ENCODE measurements at regions not wholly inside any gene's neighbourhood (a gene's known extent, or its start where the extent isn't known, plus 50 kb on each side); places are given as distances from the start of the nearest gene placed in this dataset.

DNA sequence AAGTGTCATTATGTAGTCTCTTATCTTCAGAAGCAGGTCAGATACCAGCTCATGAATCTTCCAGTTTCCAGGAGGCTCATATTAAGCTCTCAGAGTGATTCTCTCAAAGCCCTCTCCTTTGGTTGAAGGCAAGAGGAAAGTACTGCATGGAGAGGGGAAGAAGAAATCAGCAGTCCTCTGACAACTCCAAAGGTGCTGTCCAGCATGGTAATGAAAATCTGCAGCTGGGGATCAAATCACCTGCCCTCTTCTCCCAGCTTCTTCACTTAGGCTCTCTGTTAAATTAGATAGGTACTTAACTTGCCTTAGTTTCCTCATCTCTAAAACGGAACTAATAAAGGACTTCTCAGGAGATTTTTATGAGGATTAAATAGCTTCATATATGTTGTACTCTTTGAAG, 738.8 kb upstream of the GOLIM4 start (continued):
- TF ChIP-seq, protein P1, sequence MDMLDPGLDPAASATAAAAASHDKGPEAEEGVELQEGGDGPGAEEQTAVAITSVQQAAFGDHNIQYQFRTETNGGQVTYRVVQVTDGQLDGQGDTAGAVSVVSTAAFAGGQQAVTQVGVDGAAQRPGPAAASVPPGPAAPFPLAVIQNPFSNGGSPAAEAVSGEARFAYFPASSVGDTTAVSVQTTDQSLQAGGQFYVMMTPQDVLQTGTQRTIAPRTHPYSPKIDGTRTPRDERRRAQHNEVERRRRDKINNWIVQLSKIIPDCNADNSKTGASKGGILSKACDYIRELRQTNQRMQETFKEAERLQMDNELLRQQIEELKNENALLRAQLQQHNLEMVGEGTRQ (IDR thresholded peaks at IDR 0.05; ENCODE audit: borderline replicate concordance, low read depth, low read length): no peak
- TF ChIP-seq TAF1 (IDR thresholded peaks at IDR 0.05; ENCODE audit: borderline replicate concordance, low read depth, low read length): no peak
- TF ChIP-seq JUND (IDR thresholded peaks at IDR 0.05): no peak
- no peak for TF ChIP-seq EP300 (IDR thresholded peaks at IDR 0.05; ENCODE audit: borderline replicate concordance in 1 of 2, low read depth in 1 of 2, low read length in 1 of 2)
- no peak for TF ChIP-seq CHD2 (IDR thresholded peaks at IDR 0.05; ENCODE audit: low read length, partially characterized antibody)
- TF ChIP-seq, protein P2, sequence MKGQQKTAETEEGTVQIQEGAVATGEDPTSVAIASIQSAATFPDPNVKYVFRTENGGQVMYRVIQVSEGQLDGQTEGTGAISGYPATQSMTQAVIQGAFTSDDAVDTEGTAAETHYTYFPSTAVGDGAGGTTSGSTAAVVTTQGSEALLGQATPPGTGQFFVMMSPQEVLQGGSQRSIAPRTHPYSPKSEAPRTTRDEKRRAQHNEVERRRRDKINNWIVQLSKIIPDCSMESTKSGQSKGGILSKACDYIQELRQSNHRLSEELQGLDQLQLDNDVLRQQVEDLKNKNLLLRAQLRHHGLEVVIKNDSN (IDR thresholded peaks at IDR 0.05; ENCODE audit: borderline replicate concordance, low read depth): no peak
- TF ChIP-seq MEF2A (IDR thresholded peaks at IDR 0.05; ENCODE audit: borderline replicate concordance, low read depth): no peak
- TF ChIP-seq TCF12 (IDR thresholded peaks at IDR 0.05): no peak
- TF ChIP-seq, protein P3, sequence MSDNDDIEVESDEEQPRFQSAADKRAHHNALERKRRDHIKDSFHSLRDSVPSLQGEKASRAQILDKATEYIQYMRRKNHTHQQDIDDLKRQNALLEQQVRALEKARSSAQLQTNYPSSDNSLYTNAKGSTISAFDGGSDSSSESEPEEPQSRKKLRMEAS (IDR thresholded peaks at IDR 0.05; ENCODE audit: low read depth): no peak

DNA sequence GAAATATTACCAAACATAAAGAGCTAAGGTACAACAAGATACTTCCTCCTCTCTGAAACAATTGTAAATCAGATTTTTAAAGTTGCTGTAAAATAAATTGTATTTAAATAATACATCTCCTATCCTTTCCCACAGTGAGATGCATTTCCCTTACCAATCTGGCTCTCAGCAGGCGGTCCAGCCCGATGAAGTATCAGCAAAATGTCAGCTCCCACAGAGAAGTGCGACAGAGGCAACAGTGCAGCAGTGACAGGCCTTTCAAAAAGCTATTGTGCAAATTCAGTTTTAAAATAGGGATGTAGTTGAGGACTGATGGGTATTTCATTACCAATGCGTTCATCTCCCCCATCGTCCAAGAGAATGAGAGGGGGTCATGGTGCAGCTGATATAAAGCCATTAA, 733.2 kb upstream of the GOLIM4 start:
- no peaks in the 10 kb centered on the region for H3F3A ChIP-seq (replicated peaks; ENCODE audit: insufficient read depth)
- H3K9me3 ChIP-seq: no peaks in the 10 kb centered on the region
- H3K4me2 ChIP-seq: no peak overlapping the region
- DNase-seq: no peak
- ChIA-PET CTCF (interaction anchor here (0.8 to 4.8 kb wide), 4 partner anchors 13 to 207 kb away, joined by 3 to 23 read pairs (median 4); no protein-coding TSS in a partner anchor), POLR2A (no interaction called here)
- H3K36me3 ChIP-seq (replicated peaks in 1 of 2; ENCODE audit: control insufficient read depth in 1 of 2, insufficient read depth in 2 of 2, low read length in 1 of 2): no peaks in the 10 kb centered on the region
- no peaks in the 10 kb centered on the region for H3K27me3 ChIP-seq (ENCODE audit: insufficient read depth)
- no peaks in the 10 kb centered on the region for H3K79me2 ChIP-seq (ENCODE audit: insufficient read depth)
- WGBS (ENCODE audit: low lambda C conversion rate): 56% methylated on average over 5 of the region's 5 CpGs
- H2AFZ ChIP-seq (ENCODE audit: low read depth): no peak overlapping the region
- no peak overlapping the region for H3K4me3 ChIP-seq (ENCODE audit: low read depth in 2 of 2, low read length in 1 of 2)
- no peak overlapping the region for H3K27ac ChIP-seq (ENCODE audit: low read depth in 2 of 2, low read length in 1 of 2)
- no peak overlapping the region for H3K9ac ChIP-seq
- no peak for TF ChIP-seq MXI1 (IDR thresholded peaks at IDR 0.05; ENCODE audit: low read depth, low read length)
- no peak for TF ChIP-seq RAD21 (IDR thresholded peaks at IDR 0.05; ENCODE audit: low read length)
- no peak for TF ChIP-seq YY1 (IDR thresholded peaks at IDR 0.05; ENCODE audit: low read depth)
- no peak for TF ChIP-seq TEAD4 (IDR thresholded peaks at IDR 0.05; ENCODE audit: borderline replicate concordance, insufficient read depth)
- no peaks in the 10 kb centered on the region for H3K4me1 ChIP-seq (ENCODE audit: control insufficient read depth in 1 of 2, insufficient read depth in 2 of 2, low read depth in 1 of 2, low read length in 1 of 2)
- no peaks in the 10 kb centered on the region for H3K9me2 ChIP-seq
- no peaks in the 10 kb centered on the region for H4K20me1 ChIP-seq (ENCODE audit: insufficient read depth)

DNA sequence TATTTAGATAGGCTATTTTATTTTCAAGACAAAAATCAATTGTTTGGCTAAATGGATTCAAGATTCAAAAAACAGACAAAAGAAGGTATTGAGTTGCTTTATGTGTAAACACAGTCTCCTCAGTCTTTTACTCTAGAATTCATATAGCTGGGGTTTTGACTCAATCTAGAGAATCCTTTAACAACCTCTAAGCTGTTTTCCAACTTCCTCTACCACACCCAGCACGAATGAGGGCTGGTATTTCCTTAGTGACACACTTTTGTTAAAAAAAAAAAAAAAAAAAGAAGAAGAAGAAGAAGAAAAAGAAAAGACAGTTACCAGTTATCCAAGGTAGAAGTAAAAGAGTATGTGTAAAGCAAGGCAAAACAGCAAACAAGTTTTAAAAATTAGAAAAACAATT, 732.8 kb upstream of the GOLIM4 start:
- H3K27me3 ChIP-seq (ENCODE audit: insufficient read depth): no peaks in the 10 kb centered on the region
- H3K4me2 ChIP-seq: no peak overlapping the region
- H3K4me3 ChIP-seq (ENCODE audit: low read depth in 2 of 2, low read length in 1 of 2): no peak overlapping the region
- ChIA-PET CTCF (interaction anchor here (0.8 to 4.8 kb wide), 3 partner anchors 13 to 207 kb away, joined by 3 to 23 read pairs (median 5); no protein-coding TSS in a partner anchor), POLR2A (no interaction called here)
- WGBS (ENCODE audit: low lambda C conversion rate): 9% methylated on average over 1 of the region's 1 CpG
- DNase-seq: no peak
- no peaks in the 10 kb centered on the region for H4K20me1 ChIP-seq (ENCODE audit: insufficient read depth)
- H3K27ac ChIP-seq (ENCODE audit: low read depth in 2 of 2, low read length in 1 of 2): no peak overlapping the region
- no peaks in the 10 kb centered on the region for H3K36me3 ChIP-seq (replicated peaks in 1 of 2; ENCODE audit: control insufficient read depth in 1 of 2, insufficient read depth in 2 of 2, low read length in 1 of 2)
- no peak overlapping the region for H3K9ac ChIP-seq
- H3K79me2 ChIP-seq (ENCODE audit: insufficient read depth): no peaks in the 10 kb centered on the region
- H3K4me1 ChIP-seq (ENCODE audit: control insufficient read depth in 1 of 2, insufficient read depth in 2 of 2, low read depth in 1 of 2, low read length in 1 of 2): no peaks in the 10 kb centered on the region; a peak in 1 of 4 replicates
- H3F3A ChIP-seq (replicated peaks; ENCODE audit: insufficient read depth): no peaks in the 10 kb centered on the region
- H3K9me3 ChIP-seq: no peaks in the 10 kb centered on the region
- H2AFZ ChIP-seq (ENCODE audit: low read depth): no peak overlapping the region
- H3K9me2 ChIP-seq: no peaks in the 10 kb centered on the region
- TF ChIP-seq, protein P4, sequence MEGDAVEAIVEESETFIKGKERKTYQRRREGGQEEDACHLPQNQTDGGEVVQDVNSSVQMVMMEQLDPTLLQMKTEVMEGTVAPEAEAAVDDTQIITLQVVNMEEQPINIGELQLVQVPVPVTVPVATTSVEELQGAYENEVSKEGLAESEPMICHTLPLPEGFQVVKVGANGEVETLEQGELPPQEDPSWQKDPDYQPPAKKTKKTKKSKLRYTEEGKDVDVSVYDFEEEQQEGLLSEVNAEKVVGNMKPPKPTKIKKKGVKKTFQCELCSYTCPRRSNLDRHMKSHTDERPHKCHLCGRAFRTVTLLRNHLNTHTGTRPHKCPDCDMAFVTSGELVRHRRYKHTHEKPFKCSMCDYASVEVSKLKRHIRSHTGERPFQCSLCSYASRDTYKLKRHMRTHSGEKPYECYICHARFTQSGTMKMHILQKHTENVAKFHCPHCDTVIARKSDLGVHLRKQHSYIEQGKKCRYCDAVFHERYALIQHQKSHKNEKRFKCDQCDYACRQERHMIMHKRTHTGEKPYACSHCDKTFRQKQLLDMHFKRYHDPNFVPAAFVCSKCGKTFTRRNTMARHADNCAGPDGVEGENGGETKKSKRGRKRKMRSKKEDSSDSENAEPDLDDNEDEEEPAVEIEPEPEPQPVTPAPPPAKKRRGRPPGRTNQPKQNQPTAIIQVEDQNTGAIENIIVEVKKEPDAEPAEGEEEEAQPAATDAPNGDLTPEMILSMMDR (IDR thresholded peaks at IDR 0.05): no peak
- TF ChIP-seq POLR2AphosphoS5 (IDR thresholded peaks at IDR 0.05; ENCODE audit: low read depth, low read length) (no peak), GABPA (IDR thresholded peaks at IDR 0.05; ENCODE audit: low read depth) (no peak), YY1 (IDR thresholded peaks at IDR 0.05; ENCODE audit: low read depth) (no peak), TAF1 (IDR thresholded peaks at IDR 0.05; ENCODE audit: borderline replicate concordance, low read depth, low read length) (no peak), RFX5 (IDR thresholded peaks at IDR 0.05; ENCODE audit: low read length) (no peak), FOXM1 (IDR thresholded peaks at IDR 0.05; ENCODE audit: low read depth) (no peak), NRF1 (IDR thresholded peaks at IDR 0.05; ENCODE audit: low read depth, low read length) (no peak), GATA2 (CRISPR knock-in tag; IDR thresholded peaks at IDR 0.05) (no peak)
- TF ChIP-seq, protein P5, sequence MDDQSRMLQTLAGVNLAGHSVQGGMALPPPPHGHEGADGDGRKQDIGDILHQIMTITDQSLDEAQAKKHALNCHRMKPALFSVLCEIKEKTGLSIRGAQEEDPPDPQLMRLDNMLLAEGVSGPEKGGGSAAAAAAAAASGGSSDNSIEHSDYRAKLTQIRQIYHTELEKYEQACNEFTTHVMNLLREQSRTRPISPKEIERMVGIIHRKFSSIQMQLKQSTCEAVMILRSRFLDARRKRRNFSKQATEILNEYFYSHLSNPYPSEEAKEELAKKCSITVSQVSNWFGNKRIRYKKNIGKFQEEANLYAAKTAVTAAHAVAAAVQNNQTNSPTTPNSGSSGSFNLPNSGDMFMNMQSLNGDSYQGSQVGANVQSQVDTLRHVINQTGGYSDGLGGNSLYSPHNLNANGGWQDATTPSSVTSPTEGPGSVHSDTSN (IDR thresholded peaks at IDR 0.05): no peak
- TF ChIP-seq, protein P6, sequence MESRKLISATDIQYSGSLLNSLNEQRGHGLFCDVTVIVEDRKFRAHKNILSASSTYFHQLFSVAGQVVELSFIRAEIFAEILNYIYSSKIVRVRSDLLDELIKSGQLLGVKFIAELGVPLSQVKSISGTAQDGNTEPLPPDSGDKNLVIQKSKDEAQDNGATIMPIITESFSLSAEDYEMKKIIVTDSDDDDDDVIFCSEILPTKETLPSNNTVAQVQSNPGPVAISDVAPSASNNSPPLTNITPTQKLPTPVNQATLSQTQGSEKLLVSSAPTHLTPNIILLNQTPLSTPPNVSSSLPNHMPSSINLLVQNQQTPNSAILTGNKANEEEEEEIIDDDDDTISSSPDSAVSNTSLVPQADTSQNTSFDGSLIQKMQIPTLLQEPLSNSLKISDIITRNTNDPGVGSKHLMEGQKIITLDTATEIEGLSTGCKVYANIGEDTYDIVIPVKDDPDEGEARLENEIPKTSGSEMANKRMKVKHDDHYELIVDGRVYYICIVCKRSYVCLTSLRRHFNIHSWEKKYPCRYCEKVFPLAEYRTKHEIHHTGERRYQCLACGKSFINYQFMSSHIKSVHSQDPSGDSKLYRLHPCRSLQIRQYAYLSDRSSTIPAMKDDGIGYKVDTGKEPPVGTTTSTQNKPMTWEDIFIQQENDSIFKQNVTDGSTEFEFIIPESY (IDR thresholded peaks at IDR 0.05; ENCODE audit: borderline replicate concordance, low read depth): no peak

Measured in SK-N-SH (cell line).